ENCODE measurements at regions not wholly inside any gene's neighbourhood (a gene's known extent, or its start where the extent isn't known, plus 50 kb on each side); places are given as distances from the start of the nearest gene placed in this dataset.

GRCh38 chr7:21364801-21365271, 63.0 kb upstream of the SP4 start:
- Histone ChIP-seq H3K27ac (ENCODE audit: low read depth, low read length) (no peak overlapping the region), H3K27me3 (ENCODE audit: insufficient read depth, low read length) (no peaks in the 10 kb centered on the region), H3K4me3 (ENCODE audit: low read length in 2 of 2) (no peak overlapping the region), H3K9me3 (ENCODE audit: control insufficient read depth in 1 of 2, low read length in 2 of 2) (no peaks in the 10 kb centered on the region), H3K4me1 (ENCODE audit: insufficient read depth, low read length) (peaks cover 33% of the 10 kb centered on the region), H3K36me3 (ENCODE audit: insufficient read depth, low read length) (no peaks in the 10 kb centered on the region)
- intact Hi-C loops (cut with micrococcal nuclease) = no loop called here
- CTCF ChIA-PET (ENCODE audit: partially characterized antibody) = interaction anchor here (1.0 kb wide), 1 partner anchor 11 kb away, joined by 3 read pairs; no protein-coding TSS in a partner anchor
- no peak for DNase-seq
- Mint-ChIP-seq H3K36me3 (no peaks in the 10 kb centered on the region), H3K4me3 (no peak overlapping the region), H3K27me3 (peaks cover 0 to 1% of the 10 kb centered on the region in 2 donors), H3K4me1 (peaks cover 30 to 46% (median 40%) of the 10 kb centered on the region in 4 donors), H3K9me3 (peaks cover 0 to 3% (median 0%) of the 10 kb centered on the region in 8 donors), H3K27ac (no peak overlapping the region)
- POLR2A ChIA-PET (ENCODE audit: partially characterized antibody) = no interaction called here

- peak overlapping the region in 2 of 7 donors; percentile 45 to 79 for H3K27ac Mint-ChIP-seq
- H3K4me3 ChIP-seq (ENCODE audit: low read length in 2 of 2) = no peak overlapping the region
- CTCF ChIA-PET (ENCODE audit: partially characterized antibody) = no interaction called here
- H3K27me3 ChIP-seq (ENCODE audit: insufficient read depth, low read length) = no peaks in the 10 kb centered on the region
- intact Hi-C loops (cut with micrococcal nuclease) = loop anchor here (1.0 kb wide), 1 partner anchor 11 kb away; no protein-coding TSS in a partner anchor
- H3K27me3 Mint-ChIP-seq = peaks cover 0 to 1% of the 10 kb centered on the region in 2 donors
- POLR2A ChIA-PET (ENCODE audit: partially characterized antibody) = no interaction called here
- no peak for DNase-seq
- no peaks in the 10 kb centered on the region for H3K9me3 ChIP-seq (ENCODE audit: control insufficient read depth in 1 of 2, low read length in 2 of 2)
- peak overlapping the region in 4 of 8 donors; percentile 13 to 70 (median 48) for H3K4me3 Mint-ChIP-seq
- H3K4me1 Mint-ChIP-seq = peaks cover 26 to 34% (median 30%) of the 10 kb centered on the region in 4 donors
- H3K4me1 ChIP-seq (ENCODE audit: insufficient read depth, low read length) = peaks cover 23% of the 10 kb centered on the region
- no peak overlapping the region for H3K27ac ChIP-seq (ENCODE audit: low read depth, low read length)
- H3K36me3 ChIP-seq (ENCODE audit: insufficient read depth, low read length) = no peaks in the 10 kb centered on the region
- peaks cover 0 to 3% (median 0%) of the 10 kb centered on the region in 8 donors for H3K9me3 Mint-ChIP-seq
- H3K36me3 Mint-ChIP-seq = no peaks in the 10 kb centered on the region
Observed at GRCh38 chr7:21365866-21366624, 61.8 kb upstream of the SP4 start.

- no peak overlapping the region for H3K4me3 ChIP-seq (ENCODE audit: low read length in 2 of 2)
- Mint-ChIP-seq H3K36me3 (no peaks in the 10 kb centered on the region), H3K27me3 (peaks cover 0 to 1% of the 10 kb centered on the region in 2 donors), H3K4me3 (peak overlapping the region in 1 of 8 donors; percentile 70), H3K9me3 (peaks cover 0 to 3% (median 0%) of the 10 kb centered on the region in 8 donors), H3K27ac (no peak overlapping the region), H3K4me1 (peaks cover 18 to 23% (median 21%) of the 10 kb centered on the region in 4 donors)
- no peak for DNase-seq
- no peak overlapping the region for H3K27ac ChIP-seq (ENCODE audit: low read depth, low read length)
- ChIA-PET CTCF (ENCODE audit: partially characterized antibody) (no interaction called here), POLR2A (ENCODE audit: partially characterized antibody) (interaction anchor here (0.6 kb wide), 2 partner anchors 61 to 103 kb away, joined by 3 read pairs; no protein-coding TSS in a partner anchor)
- H3K4me1 ChIP-seq (ENCODE audit: insufficient read depth, low read length) = peaks cover 13% of the 10 kb centered on the region
- no peaks in the 10 kb centered on the region for H3K36me3 ChIP-seq (ENCODE audit: insufficient read depth, low read length)
- intact Hi-C loops (cut with micrococcal nuclease) = no loop called here
- no peaks in the 10 kb centered on the region for H3K27me3 ChIP-seq (ENCODE audit: insufficient read depth, low read length)
- H3K9me3 ChIP-seq (ENCODE audit: control insufficient read depth in 1 of 2, low read length in 2 of 2) = no peaks in the 10 kb centered on the region
Observed at GRCh38 chr7:21367081-21367480, 60.8 kb upstream of the SP4 start.

GRCh38 chr7:21367537-21367936, 60.3 kb upstream of the SP4 start:
- H3K4me1 Mint-ChIP-seq = peaks cover 17 to 21% (median 19%) of the 10 kb centered on the region in 4 donors

GRCh38 chr7:21368317-21368716, 59.6 kb upstream of the SP4 start:
- no peaks in the 10 kb centered on the region for H3K9me3 ChIP-seq (ENCODE audit: control insufficient read depth in 1 of 2, low read length in 2 of 2)
- H3K27ac ChIP-seq (ENCODE audit: low read depth, low read length) = no peak overlapping the region
- Mint-ChIP-seq H3K4me1 (peaks cover 17 to 21% (median 19%) of the 10 kb centered on the region in 4 donors), H3K9me3 (peaks cover 0 to 5% (median 0%) of the 10 kb centered on the region in 8 donors), H3K27me3 (peaks cover 0 to 1% of the 10 kb centered on the region in 2 donors), H3K4me3 (no peak overlapping the region), H3K36me3 (peaks cover 0 to 4% of the 10 kb centered on the region in 2 donors), H3K27ac (no peak overlapping the region)
- CTCF ChIA-PET (ENCODE audit: partially characterized antibody) = no interaction called here
- POLR2A ChIA-PET (ENCODE audit: partially characterized antibody) = interaction anchor here (1.5 kb wide), 1 partner anchor 13 kb away, joined by 5 read pairs; no protein-coding TSS in a partner anchor
- no peak overlapping the region for H3K4me3 ChIP-seq (ENCODE audit: low read length in 2 of 2)
- peaks cover 11% of the 10 kb centered on the region for H3K4me1 ChIP-seq (ENCODE audit: insufficient read depth, low read length)
- DNase-seq = no peak
- no peaks in the 10 kb centered on the region for H3K36me3 ChIP-seq (ENCODE audit: insufficient read depth, low read length)
- H3K27me3 ChIP-seq (ENCODE audit: insufficient read depth, low read length) = no peaks in the 10 kb centered on the region
- intact Hi-C loops (cut with micrococcal nuclease) = no loop called here

More at GRCh38 chr7:21367537-21367936, 60.3 kb upstream of the SP4 start:
- H3K36me3 Mint-ChIP-seq = no peaks in the 10 kb centered on the region
- POLR2A ChIA-PET (ENCODE audit: partially characterized antibody) = interaction anchor here (1.5 kb wide), 1 partner anchor 12 kb away, joined by 5 read pairs; no protein-coding TSS in a partner anchor
- H3K4me3 Mint-ChIP-seq = no peak overlapping the region
- H3K9me3 Mint-ChIP-seq = peaks cover 0 to 3% (median 0%) of the 10 kb centered on the region in 8 donors
- no peak for DNase-seq
- no peak overlapping the region for H3K27ac ChIP-seq (ENCODE audit: low read depth, low read length)
- peaks cover 11% of the 10 kb centered on the region for H3K4me1 ChIP-seq (ENCODE audit: insufficient read depth, low read length)
- CTCF ChIA-PET (ENCODE audit: partially characterized antibody) = no interaction called here
- H3K27me3 ChIP-seq (ENCODE audit: insufficient read depth, low read length) = no peaks in the 10 kb centered on the region
- peaks cover 0 to 1% of the 10 kb centered on the region in 2 donors for H3K27me3 Mint-ChIP-seq
- no peaks in the 10 kb centered on the region for H3K36me3 ChIP-seq (ENCODE audit: insufficient read depth, low read length)
- H3K27ac Mint-ChIP-seq = no peak overlapping the region
- no peak overlapping the region for H3K4me3 ChIP-seq (ENCODE audit: low read length in 2 of 2)
- intact Hi-C loops (cut with micrococcal nuclease) = no loop called here
- no peaks in the 10 kb centered on the region for H3K9me3 ChIP-seq (ENCODE audit: control insufficient read depth in 1 of 2, low read length in 2 of 2)

- Mint-ChIP-seq H3K27ac (peak overlapping the region in 1 of 7 donors; percentile 48), H3K4me1 (peaks cover 17 to 20% (median 19%) of the 10 kb centered on the region in 4 donors), H3K4me3 (no peak overlapping the region), H3K27me3 (peaks cover 0 to 1% of the 10 kb centered on the region in 2 donors), H3K36me3 (peaks cover 0 to 4% of the 10 kb centered on the region in 2 donors), H3K9me3 (peaks cover 0 to 6% (median 0%) of the 10 kb centered on the region in 8 donors)
- no peak overlapping the region for H3K4me3 ChIP-seq (ENCODE audit: low read length in 2 of 2)
- CTCF ChIA-PET (ENCODE audit: partially characterized antibody) = no interaction called here
- POLR2A ChIA-PET (ENCODE audit: partially characterized antibody) = no interaction called here
- H3K4me1 ChIP-seq (ENCODE audit: insufficient read depth, low read length) = peaks cover 11% of the 10 kb centered on the region
- no peak overlapping the region for H3K27ac ChIP-seq (ENCODE audit: low read depth, low read length)
- intact Hi-C loops (cut with micrococcal nuclease) = no loop called here
- H3K27me3 ChIP-seq (ENCODE audit: insufficient read depth, low read length) = no peaks in the 10 kb centered on the region
- DNase-seq = no peak
- no peaks in the 10 kb centered on the region for H3K36me3 ChIP-seq (ENCODE audit: insufficient read depth, low read length)
- H3K9me3 ChIP-seq (ENCODE audit: control insufficient read depth in 1 of 2, low read length in 2 of 2) = no peaks in the 10 kb centered on the region
Observed at GRCh38 chr7:21370283-21370982, 57.5 kb upstream of the SP4 start.

GRCh38 chr7:21371360-21371759, 56.5 kb upstream of the SP4 start:
- peaks cover 0 to 1% of the 10 kb centered on the region in 2 donors for H3K27me3 Mint-ChIP-seq
- CTCF ChIA-PET (ENCODE audit: partially characterized antibody) = no interaction called here
- intact Hi-C loops (cut with micrococcal nuclease) = no loop called here

More at GRCh38 chr7:21371360-21371759, 56.5 kb upstream of the SP4 start:
- Mint-ChIP-seq H3K4me3 (no peak overlapping the region), H3K4me1 (peaks cover 9 to 11% (median 10%) of the 10 kb centered on the region in 4 donors), H3K27ac (no peak overlapping the region), H3K9me3 (peaks cover 0 to 6% (median under 1%) of the 10 kb centered on the region in 8 donors), H3K36me3 (peaks cover 0 to 4% of the 10 kb centered on the region in 2 donors)
- no peak for DNase-seq
- Histone ChIP-seq H3K27ac (ENCODE audit: low read depth, low read length) (no peak overlapping the region), H3K9me3 (ENCODE audit: control insufficient read depth in 1 of 2, low read length in 2 of 2) (no peaks in the 10 kb centered on the region), H3K36me3 (ENCODE audit: insufficient read depth, low read length) (no peaks in the 10 kb centered on the region), H3K4me3 (ENCODE audit: low read length in 2 of 2) (no peak overlapping the region), H3K4me1 (ENCODE audit: insufficient read depth, low read length) (peaks cover 5% of the 10 kb centered on the region), H3K27me3 (ENCODE audit: insufficient read depth, low read length) (no peaks in the 10 kb centered on the region)
- POLR2A ChIA-PET (ENCODE audit: partially characterized antibody) = no interaction called here

Data from CD4-positive, alpha-beta memory T cell (primary cell).